ENCODE measurements at regions not wholly inside any gene's neighbourhood (a gene's known extent, or its start where the extent isn't known, plus 50 kb on each side); places are given as distances from the start of the nearest gene placed in this dataset.

DNA sequence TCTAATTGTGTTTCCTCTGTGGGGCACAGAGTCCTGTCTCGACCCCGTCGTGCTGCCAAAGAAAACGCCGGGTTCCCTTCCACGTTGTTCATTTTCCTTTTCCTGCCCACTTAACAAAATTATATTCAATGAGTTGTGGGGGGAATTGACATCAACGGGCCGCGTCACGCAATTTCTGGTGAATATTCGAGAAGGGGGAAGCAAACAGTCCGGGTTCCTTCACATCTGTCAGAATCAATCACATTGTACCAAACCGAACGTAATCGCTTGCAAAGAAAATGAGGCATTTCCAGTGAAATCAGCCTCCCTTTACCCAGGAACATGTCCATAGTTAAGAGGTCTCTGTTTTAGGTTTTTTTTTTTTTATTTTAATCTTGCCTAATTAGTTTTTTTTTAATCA lies 243.5 kb downstream of the SHOX start:
- H3K27me3 ChIP-seq = no peaks in the 10 kb centered on the region
- H3K36me3 ChIP-seq = no peaks in the 10 kb centered on the region
- WGBS, 2 donors = 52 to 57% methylated on average over 15 of the region's 15 CpGs
- H3K4me3 ChIP-seq = no peak overlapping the region
- ATAC-seq (ENCODE audit: low FRiP score in 2 of 2) (no peak), DNase-seq (no peak)
- H3K9me3 ChIP-seq = peaks cover 0 to 8% (median 2%) of the 10 kb centered on the region in 4 donors
- no peak overlapping the region for H3K27ac ChIP-seq
- no peaks in the 10 kb centered on the region for H3K4me1 ChIP-seq
- TF ChIP-seq EP300 (IDR thresholded peaks at IDR 0.05) (no peak), POLR2A (IDR thresholded peaks at IDR 0.05) (no peak), POLR2AphosphoS5 (IDR thresholded peaks at IDR 0.05) (no peak)
- TF ChIP-seq, protein P1, sequence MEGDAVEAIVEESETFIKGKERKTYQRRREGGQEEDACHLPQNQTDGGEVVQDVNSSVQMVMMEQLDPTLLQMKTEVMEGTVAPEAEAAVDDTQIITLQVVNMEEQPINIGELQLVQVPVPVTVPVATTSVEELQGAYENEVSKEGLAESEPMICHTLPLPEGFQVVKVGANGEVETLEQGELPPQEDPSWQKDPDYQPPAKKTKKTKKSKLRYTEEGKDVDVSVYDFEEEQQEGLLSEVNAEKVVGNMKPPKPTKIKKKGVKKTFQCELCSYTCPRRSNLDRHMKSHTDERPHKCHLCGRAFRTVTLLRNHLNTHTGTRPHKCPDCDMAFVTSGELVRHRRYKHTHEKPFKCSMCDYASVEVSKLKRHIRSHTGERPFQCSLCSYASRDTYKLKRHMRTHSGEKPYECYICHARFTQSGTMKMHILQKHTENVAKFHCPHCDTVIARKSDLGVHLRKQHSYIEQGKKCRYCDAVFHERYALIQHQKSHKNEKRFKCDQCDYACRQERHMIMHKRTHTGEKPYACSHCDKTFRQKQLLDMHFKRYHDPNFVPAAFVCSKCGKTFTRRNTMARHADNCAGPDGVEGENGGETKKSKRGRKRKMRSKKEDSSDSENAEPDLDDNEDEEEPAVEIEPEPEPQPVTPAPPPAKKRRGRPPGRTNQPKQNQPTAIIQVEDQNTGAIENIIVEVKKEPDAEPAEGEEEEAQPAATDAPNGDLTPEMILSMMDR (IDR thresholded peaks at IDR 0.05) = no peak

DNA sequence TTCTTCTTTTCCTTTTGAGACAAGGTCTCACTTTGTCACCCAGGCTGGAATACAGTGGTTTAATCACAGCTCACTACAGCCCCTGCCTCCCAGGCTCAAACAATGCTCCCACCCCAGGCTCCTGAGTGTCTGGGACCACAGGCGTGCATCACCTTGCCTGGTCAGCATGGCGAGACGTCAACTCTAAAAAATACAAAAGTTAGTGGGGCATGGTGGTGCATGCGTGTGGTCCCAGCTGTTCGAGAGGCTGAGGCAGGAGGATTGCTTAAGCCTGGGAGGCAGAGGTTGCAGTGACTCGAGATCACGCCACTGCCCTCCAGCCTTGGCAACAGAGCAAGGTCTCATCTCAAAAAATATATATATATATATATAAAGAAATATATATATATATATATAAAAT lies 242.4 kb downstream of the SHOX start:
- Histone ChIP-seq H3K4me3 (no peak overlapping the region), H3K27ac (no peak overlapping the region), H3K27me3 (no peaks in the 10 kb centered on the region), H3K36me3 (no peaks in the 10 kb centered on the region), H3K4me1 (no peaks in the 10 kb centered on the region), H3K9me3 (peaks cover 0 to 8% (median 2%) of the 10 kb centered on the region in 4 donors)
- DNase-seq (no peak), ATAC-seq (ENCODE audit: low FRiP score in 2 of 2) (no peak)
- 86 to 91% methylated on average over 7 of the region's 7 CpGs for WGBS, 2 donors
- TF ChIP-seq POLR2A (IDR thresholded peaks at IDR 0.05) (no peak), EP300 (IDR thresholded peaks at IDR 0.05) (no peak), POLR2AphosphoS5 (IDR thresholded peaks at IDR 0.05) (no peak)
- TF ChIP-seq, protein P1 (IDR thresholded peaks at IDR 0.05) = no peak

DNA sequence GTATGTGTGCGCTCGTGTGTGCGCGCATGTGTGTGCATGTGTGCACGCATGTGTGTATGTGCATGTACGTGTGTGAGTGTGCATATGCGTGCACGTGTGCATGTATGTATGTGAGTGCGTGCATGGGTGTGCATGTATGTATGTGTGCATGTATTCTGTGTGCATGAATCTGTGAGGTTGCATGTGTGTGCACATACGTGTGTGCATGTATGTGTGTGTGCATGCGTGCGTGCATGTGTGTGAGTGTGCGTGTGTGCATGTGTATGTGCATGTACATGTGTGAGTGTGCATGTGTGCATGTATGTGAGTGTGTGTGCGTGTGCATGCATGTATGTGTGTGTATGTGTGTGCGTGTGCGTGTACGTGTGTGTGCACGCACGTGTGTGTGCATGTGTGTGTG lies 241.5 kb downstream of the SHOX start:
- Histone ChIP-seq H3K9me3 (peaks cover 0 to 1% (median 0%) of the 10 kb centered on the region in 4 donors), H3K27me3 (no peaks in the 10 kb centered on the region), H3K36me3 (no peaks in the 10 kb centered on the region), H3K4me3 (no peak overlapping the region), H3K4me1 (no peaks in the 10 kb centered on the region), H3K27ac (no peak overlapping the region)
- 87 to 92% methylated on average over 18 to 19 of the region's 19 CpGs for WGBS, 2 donors
- ATAC-seq (ENCODE audit: low FRiP score in 2 of 2) (no peak), DNase-seq (no peak)
- TF ChIP-seq, protein P1 (IDR thresholded peaks at IDR 0.05) = no peak
- no peak for TF ChIP-seq POLR2AphosphoS5 (IDR thresholded peaks at IDR 0.05)
- no peak for TF ChIP-seq POLR2A (IDR thresholded peaks at IDR 0.05)
- TF ChIP-seq EP300 (IDR thresholded peaks at IDR 0.05) = no peak

DNA sequence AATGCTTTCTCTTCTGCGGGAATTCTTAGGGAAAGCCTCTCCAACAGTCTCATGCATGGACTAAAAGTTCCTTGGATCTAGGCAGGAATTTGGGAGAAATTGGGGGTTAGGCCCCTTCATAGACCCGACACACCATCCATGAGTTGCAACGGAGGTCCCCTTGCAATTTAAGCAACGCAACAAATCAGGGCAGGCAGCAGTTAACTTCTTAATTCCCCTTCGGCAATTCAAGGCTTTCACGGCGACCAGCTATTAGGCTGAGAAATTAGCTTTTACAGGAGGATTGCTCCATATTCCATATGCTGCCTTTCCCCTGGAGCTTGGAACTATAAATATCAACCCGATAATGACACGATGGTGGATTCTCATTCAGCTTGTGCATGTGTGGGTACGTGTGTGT lies 241.0 kb downstream of the SHOX start:
- H3K27me3 ChIP-seq = no peaks in the 10 kb centered on the region
- WGBS, 2 donors = 90 to 93% methylated on average over 8 to 10 of the region's 10 CpGs

More for the DNA sequence above, 241.0 kb downstream of the SHOX start:
- Histone ChIP-seq H3K4me3 (no peak overlapping the region), H3K27ac (no peak overlapping the region), H3K9me3 (no peaks in the 10 kb centered on the region), H3K4me1 (no peaks in the 10 kb centered on the region), H3K36me3 (no peaks in the 10 kb centered on the region)
- TF ChIP-seq POLR2AphosphoS5 (IDR thresholded peaks at IDR 0.05) (no peak), EP300 (IDR thresholded peaks at IDR 0.05) (no peak), POLR2A (IDR thresholded peaks at IDR 0.05) (no peak)
- TF ChIP-seq, protein P1 (IDR thresholded peaks at IDR 0.05) = no peak
- DNase-seq (no peak), ATAC-seq (ENCODE audit: low FRiP score in 2 of 2) (no peak)

All from upper lobe of left lung (tissue), 6 donors.